Femur (tissue), 1 donor: ENCODE measurements at regions not wholly inside any gene's neighbourhood (a gene's known extent, or its start where the extent isn't known, plus 50 kb on each side); places are given as distances from the start of the nearest gene placed in this dataset.

Experiments
- DNase-seq: peaks from one replicate; pipeline ENCODE4 v3.0.0-alpha.2; 2017

GRCh38 chr13:85445534-85445933 lies 353.7 kb downstream of the SLITRK6 start:
- DNase-seq = no peak

GRCh38 chr13:85441975-85442374 lies 357.2 kb downstream of the SLITRK6 start:
- DNase-seq = no peak

GRCh38 chr13:85441364-85441763 lies 357.9 kb downstream of the SLITRK6 start:
- DNase-seq = no peak

DNA sequence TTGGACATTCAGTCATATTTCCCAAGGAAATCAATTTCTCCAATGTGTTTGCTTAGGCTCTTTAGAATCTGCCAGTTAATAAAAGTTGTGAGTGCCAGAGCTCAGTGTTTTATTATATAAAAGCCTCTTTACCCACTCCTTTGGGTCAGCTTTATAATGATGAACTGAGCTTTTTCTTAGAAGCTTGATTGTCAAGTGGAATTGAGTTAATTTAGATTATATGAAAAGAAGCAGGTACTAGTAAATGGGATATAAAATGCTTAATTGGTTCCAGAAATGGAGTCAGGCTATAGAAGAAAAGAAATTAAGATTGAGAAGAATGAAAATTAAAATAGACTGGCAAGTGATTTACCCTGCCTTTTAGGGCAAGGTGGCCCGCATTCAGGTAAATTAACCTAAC lies 363.2 kb downstream of the SLITRK6 start:
- DNase-seq = no peak

DNA sequence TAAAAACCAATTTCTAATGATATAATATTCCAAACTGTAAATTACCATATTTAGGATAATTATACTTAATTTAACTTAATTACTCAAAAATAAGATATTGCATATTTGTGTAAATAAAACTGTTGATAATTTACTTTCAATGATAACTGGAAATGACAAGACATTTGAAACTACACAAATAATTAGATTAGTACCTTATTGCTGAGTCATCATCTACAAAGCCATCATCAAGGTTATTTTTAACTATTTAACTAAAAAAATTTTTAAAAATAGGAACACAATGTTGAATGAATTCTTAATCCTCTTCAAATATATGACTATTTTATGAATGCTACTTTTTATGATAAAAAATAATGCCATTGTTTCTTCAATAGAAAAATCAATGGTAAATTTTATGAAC lies 364.3 kb downstream of the SLITRK6 start:
- no peak for DNase-seq

DNA sequence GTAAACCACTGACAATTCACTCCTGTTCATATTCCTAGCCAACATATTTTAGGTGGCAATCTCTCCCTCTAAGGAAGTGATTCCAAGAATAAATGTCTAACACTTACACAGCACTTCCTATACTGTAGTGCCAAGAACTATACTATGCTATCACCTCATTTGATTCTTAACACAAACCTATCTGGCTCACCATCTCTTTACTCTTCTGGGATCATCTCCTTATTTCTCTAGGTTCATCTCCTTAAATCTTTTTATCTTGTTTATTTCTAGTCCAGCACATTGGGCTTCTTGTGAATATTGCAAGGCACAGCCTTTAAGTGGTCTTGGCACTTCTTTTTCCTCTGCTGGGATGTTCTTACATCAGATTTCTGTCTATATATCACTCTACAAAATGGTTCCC lies 366.3 kb downstream of the SLITRK6 start:
- no peak for DNase-seq

DNA sequence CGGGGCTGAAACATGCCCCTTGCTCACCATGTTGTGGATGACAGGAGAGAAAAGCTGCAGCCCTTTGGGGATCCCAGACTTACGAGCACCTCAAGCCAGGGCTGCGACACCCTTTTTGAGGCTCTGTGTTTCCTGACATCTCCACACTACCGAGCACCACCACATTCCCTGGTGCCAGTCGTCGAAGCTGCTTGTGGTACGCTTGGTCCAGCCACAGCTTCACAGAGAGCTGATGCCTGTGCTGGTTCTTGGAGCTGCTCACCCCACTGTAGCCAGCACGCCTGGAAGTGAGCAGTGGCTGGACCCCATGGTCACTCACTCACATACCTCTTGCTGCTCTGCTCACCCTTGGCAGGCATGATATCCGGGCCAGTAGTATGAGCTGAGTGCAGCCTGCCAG lies 367.5 kb downstream of the SLITRK6 start:
- DNase-seq = no peak

GRCh38 chr13:85430216-85430794 lies 368.9 kb downstream of the SLITRK6 start:
- no peak for DNase-seq

DNA sequence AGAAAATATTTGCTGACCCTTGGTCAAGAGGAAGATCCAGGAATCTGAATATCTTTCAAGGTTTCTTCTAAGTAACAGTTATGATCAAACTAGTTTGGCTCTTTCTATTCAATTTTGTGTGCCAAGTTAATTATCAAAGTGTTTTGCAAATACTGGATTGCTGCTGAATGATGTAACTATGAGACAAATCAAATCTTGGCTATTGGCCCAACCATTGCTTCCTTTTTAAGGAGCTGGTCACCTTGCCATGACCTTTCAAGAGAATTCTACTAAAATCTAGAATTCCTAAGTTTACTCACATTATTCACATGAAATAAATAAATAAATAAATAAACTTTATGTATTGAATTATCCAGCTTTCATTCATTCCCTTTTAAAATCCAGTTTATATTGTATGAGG lies 371.8 kb downstream of the SLITRK6 start:
- DNase-seq = no peak

DNA sequence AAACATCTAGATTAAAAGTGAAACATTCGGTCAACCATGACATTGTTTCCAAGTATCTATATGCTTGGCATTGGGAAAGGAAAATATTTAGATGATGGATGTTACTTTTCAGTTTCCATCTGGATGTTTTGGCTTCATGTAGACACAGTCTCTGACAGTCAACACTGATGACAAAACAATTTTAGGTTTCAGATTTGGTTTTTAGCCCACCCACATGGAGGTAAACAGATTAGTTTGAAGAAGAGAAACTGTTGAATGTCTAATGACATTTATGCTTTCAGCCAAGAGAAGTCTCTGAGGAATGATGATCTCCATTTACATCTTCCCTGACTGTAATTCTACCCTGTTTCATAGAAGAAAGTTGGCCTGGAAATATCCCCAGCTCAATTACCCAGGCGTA lies 379.1 kb downstream of the SLITRK6 start:
- DNase-seq = no peak

- no peak for DNase-seq
Observed at GRCh38 chr13:85419611-85420010, 379.6 kb downstream of the SLITRK6 start.

DNA sequence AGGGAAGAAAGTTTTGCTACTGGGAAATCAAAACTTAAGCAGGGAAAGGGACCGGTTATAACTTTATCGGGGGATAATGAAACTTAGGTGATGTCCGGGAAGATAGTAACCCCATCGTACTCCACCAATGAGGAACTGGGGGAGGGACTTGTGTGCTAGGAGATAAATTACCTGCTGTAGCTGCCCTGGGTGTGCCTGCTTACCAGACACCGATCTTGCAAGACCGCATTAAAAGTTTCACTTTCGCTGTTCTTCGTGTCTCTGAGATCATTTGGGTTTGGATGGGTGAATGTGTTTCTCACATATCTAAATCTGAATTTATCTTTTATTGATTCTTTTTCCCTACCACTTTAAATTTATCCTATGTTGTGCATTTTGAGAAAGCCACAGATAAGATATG lies 381.4 kb downstream of the SLITRK6 start:
- no peak for DNase-seq

GRCh38 chr13:85413664-85414063 lies 385.6 kb downstream of the SLITRK6 start:
- no peak for DNase-seq

- no peak for DNase-seq
Observed at GRCh38 chr13:85412448-85412847, 386.8 kb downstream of the SLITRK6 start.

DNA sequence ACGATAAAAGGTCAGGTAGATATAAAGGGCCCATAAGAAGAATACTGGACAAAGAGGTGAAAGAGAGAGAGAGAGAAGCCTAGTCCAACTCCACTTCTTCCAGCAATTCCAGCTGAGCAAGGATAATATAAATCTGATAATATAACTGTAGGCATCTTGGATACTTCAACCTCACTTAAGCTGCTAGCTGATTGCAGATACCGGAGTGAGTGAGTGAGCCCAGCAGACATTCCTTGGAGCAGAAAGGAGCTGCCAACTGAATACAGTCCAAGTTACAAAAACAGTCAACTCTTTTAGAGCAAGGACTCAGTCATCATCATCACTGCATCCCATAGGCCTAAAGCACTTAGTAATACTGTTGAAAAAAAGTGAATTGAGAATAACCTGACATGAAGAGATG lies 387.6 kb downstream of the SLITRK6 start:
- no peak for DNase-seq

DNA sequence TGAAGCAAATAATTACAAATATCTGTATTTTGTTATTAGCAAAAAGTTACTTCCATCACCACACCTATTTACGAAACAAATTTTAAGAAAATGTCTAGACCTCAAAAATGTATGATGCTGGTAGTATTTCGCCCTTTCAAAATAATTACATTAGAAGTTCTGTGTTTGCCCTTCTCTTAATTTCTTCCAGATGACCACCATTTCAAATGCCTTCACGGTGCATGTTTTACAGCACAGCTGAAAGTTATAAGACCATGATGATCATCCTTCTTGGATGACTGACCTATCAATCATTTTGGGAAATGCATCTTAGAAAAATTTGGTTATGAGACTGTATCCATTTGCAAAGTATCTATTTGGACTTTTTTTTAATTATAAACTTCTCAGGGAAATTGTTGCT lies 390.8 kb downstream of the SLITRK6 start:
- DNase-seq = no peak

GRCh38 chr13:85406269-85406975 lies 392.8 kb downstream of the SLITRK6 start:
- DNase-seq = no peak

DNA sequence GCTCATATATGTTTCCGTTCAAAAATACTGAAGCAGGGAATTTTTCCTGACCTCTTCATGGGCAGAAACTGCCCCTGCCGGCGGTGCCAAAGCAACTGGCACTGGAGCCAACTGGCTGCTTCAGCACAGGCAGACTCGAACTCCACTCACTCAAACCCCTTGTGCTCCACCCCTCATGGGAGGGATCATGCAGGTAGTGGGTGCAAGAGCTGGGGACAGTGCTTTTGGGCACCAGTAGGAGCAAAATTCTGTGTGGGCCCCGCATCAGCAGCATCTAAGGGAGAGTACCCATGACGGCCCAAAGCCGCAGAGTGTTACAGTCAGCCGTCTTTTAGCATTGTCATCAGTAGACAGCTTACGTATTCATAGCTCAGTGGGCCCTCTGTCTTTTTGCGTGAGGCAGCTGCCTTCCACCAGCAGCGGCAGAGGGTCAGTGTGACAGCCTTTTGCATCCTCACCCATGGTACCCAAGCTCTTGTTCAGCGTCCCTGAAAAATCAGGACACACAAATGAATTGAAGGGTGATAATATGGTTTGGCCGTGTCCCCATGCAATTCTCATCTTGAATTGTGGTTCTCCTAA lies 393.8 kb downstream of the SLITRK6 start:
- DNase-seq = no peak

GRCh38 chr13:85386424-85386823 lies 412.8 kb downstream of the SLITRK6 start:
- DNase-seq = no peak

DNA sequence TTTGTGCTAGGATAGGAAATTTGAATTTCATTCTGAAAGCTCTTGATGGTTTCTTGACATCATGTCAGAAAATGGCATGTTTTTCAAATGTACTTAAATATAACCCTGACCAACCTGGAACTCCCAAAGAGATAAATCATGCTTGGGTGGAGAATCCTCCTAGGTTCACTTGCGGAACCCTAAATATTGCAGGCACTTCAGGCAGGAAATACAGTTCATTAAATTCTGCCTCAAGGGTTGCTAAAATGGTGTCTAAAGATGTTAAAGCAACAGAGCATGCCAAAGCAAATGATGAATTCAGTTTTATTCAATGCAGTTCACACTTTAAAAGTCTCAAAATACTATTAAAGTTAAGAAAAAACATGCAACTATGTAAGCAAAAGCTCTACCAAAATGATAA lies 415.9 kb downstream of the SLITRK6 start:
- no peak for DNase-seq

DNA sequence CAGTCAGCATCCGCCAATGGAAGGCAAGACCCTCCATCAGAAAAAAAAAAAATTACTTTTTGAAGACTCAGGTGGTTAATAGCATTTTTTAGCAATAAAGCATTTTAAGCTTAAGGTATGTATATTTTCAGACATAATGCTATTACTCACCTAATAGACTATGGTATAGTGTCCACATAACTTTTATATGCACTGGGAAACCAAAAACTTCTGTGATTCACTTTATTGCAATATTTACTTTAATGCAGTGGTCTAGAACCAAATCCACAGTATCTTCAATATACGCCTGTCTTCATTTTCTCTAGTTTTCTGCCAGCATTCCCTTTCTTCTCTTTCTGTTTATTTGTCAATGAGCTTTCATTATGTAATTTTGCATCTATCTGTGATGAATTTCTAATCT lies 418.1 kb downstream of the SLITRK6 start:
- DNase-seq = no peak

- DNase-seq = no peak
Observed at GRCh38 chr13:85379991-85380390, 419.2 kb downstream of the SLITRK6 start.

DNA sequence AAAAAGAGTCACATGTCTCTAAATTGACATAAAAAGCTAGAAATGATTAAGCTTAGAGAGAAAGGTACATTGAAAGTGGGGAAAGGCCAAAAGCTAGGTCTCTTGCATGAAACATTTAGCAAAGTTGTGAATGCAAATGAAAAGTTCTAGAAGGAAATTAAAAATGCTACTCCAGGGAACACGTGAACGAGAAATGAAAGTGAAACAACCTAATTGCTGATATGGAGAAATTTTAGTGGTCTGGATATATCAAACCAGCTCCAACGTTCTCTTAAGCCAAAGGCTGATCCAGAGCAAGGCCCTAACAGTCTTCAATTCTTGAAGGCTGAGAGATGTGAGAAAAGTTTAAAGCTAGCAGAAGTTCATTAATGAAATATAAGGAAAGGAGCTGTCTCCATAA lies 419.8 kb downstream of the SLITRK6 start:
- DNase-seq = no peak

GRCh38 chr13:85377783-85378182 lies 421.4 kb downstream of the SLITRK6 start:
- DNase-seq = no peak

DNA sequence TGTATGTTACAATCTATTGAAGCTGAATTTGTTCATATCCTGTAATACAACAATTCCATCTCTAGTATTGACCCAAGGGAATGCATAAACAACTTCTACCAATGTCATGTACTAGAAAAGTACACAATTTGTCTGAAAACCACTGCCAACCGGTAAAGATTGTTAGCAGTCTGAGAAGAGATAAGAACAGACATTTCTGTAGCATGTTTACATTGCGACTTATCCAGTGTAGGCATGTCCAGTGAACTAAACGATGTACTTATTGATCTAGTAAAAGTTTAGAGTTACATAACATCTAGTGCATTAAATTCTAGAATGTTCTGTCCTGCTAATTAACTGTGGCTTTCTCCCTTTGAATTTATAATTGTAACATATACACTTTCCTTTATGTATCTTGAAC lies 425.9 kb downstream of the SLITRK6 start:
- DNase-seq = no peak
